Thyroid gland (tissue), 4 donors: ENCODE measurements at regions not wholly inside any gene's neighbourhood (a gene's known extent, or its start where the extent isn't known, plus 50 kb on each side); places are given as distances from the start of the nearest gene placed in this dataset.

Source experiments
- CTCF ChIP-seq, 6 experiments: fragments of 200-600 bp in 3 of 6; fragments of 450-650 bp in 3 of 6; sonication (generic) in 3 of 6; IDR thresholded peaks; one replicate each; pipeline ENCODE4 v1.5.1; 2016 to 2019; ENCODE audit warnings: antibody characterized with exemption in 6 of 6, mild to moderate bottlenecking in 2 of 6, inconsistent platforms in 1 of 6, moderate library complexity in 1 of 6
- POLR2A ChIP-seq, 2 donors: fragments of 450-650 bp; IDR thresholded peaks; one replicate each; pipeline ENCODE4 v1.6.1; 2017; ENCODE audit warnings: antibody characterized with exemption in 2 of 2, mild to moderate bottlenecking in 2 of 2, moderate library complexity in 1 of 2

GRCh38 chr7:49695971-49696370 lies 77.5 kb upstream of the VWC2 start:
- no peak for TF ChIP-seq POLR2A (IDR thresholded peaks at IDR 0.05)
- no peak for TF ChIP-seq CTCF (IDR thresholded peaks at IDR 0.05)
